D721Med (cell line): ENCODE measurements at regions not wholly inside any gene's neighbourhood (a gene's known extent, or its start where the extent isn't known, plus 50 kb on each side); places are given as distances from the start of the nearest gene placed in this dataset.

Source experiments
- DNase-seq: peaks from one replicate; pipeline ENCODE4 v3.0.0; 2011; ENCODE audit warnings: low spot score; ENCODE audit not compliant: insufficient read length
- FAIRE-seq: peaks from 2 replicates; lab custom pipeline; 2011; peaks lifted over from hg19 to GRCh38; lab: Jason Lieb, UNC
- CTCF ChIP-seq: IDR thresholded peaks from 2 replicates; pipeline ENCODE4 v1.5.1; 2012; ENCODE audit warnings: mild to moderate bottlenecking, control low read depth; ENCODE audit not compliant: insufficient read depth; ENCODE audit errors: missing control alignments

GRCh38 chr2:22248851-22249250 is 1125.1 kb downstream of the TDRD15 start:
- no peak for TF ChIP-seq CTCF
- no peak for FAIRE-seq

DNA sequence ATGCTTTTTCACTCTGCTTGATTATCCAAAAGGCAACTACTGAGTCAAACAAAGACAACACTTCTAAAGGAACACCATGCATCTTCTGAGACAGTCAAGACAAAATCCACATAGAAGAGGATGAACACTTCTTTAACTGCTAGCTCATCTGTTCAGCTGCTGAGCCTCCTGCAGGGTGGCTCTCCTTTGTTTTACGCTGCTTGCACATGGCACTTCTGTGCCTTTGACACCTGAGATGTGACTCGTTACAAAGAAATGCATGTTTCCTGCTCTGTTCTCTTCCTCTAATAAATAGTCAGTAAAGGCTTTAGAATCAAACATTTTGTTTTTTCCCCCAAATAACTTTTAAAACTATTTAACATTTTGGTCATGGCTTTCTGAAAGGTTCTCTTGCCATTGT is 1129.4 kb downstream of the TDRD15 start:
- no peak for DNase-seq
- no peak for TF ChIP-seq CTCF
- no peak for FAIRE-seq

More at GRCh38 chr2:22248851-22249250, 1125.1 kb downstream of the TDRD15 start:
- no peak for DNase-seq

GRCh38 chr2:22261165-22261564 is 1123.8 kb upstream of the KLHL29 start:
- no peak for FAIRE-seq
- no peak for TF ChIP-seq CTCF

DNA sequence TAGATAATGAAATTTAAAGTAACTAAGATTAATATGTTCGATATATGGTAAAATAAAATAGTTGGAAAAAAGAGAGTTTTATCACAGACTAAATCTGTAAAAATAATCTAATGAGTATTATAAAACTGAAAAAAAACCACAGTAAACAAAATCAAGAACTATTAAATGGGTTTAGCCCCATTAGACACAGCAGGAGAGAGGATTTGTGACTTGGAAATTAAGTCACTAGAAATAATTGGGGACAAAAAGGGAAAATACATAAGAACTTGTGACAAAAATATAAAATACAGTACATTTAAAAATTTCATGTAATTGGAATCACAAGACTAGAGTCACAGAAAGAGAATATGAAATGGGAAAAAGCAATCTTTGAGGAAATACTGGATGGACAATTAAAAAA is 1114.6 kb upstream of the KLHL29 start:
- FAIRE-seq (no peak), DNase-seq (no peak)
- TF ChIP-seq CTCF, result no peak

More at GRCh38 chr2:22261165-22261564, 1123.8 kb upstream of the KLHL29 start:
- DNase-seq, result no peak

DNA sequence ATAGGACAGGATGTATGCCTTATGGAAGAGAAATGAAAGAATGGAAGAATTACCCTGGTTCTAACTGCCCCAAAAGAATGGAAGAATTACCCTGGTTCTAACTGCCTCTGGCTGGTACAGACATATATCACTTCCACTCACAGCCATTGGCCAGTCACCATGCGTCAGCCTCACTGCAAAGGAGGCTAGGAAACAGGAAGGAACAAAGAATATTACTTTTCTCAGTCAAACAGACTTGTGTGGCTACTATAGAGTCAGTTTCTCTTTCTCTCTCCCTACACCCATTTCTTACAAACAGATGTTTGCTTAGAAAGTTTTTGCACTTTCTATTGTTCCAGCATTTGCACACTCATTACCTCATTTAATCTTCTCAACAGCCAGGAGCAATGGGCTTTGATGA is 1111.1 kb upstream of the KLHL29 start:
- DNase-seq, result no peak
- FAIRE-seq, result no peak
- no peak for TF ChIP-seq CTCF

- DNase-seq, result no peak
- TF ChIP-seq CTCF, result no peak
- no peak for FAIRE-seq
Observed at GRCh38 chr2:22274661-22275060, 1110.3 kb upstream of the KLHL29 start.

GRCh38 chr2:22276696-22277095 is 1108.3 kb upstream of the KLHL29 start:
- DNase-seq (no peak), FAIRE-seq (no peak)
- TF ChIP-seq CTCF, result no peak
